Type B pancreatic cell (in vitro differentiated cells): ENCODE measurements at regions not wholly inside any gene's neighbourhood (a gene's known extent, or its start where the extent isn't known, plus 50 kb on each side); places are given as distances from the start of the nearest gene placed in this dataset.

Source experiments
- DNase-seq: peaks from one replicate; pipeline ENCODE4 v3.0.0; 2021; ENCODE audit warnings: mixed read lengths; ENCODE audit not compliant: unreplicated experiment; ENCODE audit errors: extremely low spot score
- H3K27ac Mint-ChIP-seq: 2 replicates; pipeline ENCODE4 v1.8.0; 2021; ENCODE audit warnings: mild to moderate bottlenecking, mixed read lengths
- H3K27me3 Mint-ChIP-seq: 2 replicates; pipeline ENCODE4 v1.8.0; 2021; ENCODE audit warnings: mixed read lengths
- H3K36me3 Mint-ChIP-seq: 2 replicates; pipeline ENCODE4 v1.8.0; 2021; ENCODE audit warnings: mixed read lengths
- H3K4me1 Mint-ChIP-seq: one replicate; pipeline ENCODE4 v1.8.0; 2021; ENCODE audit warnings: mixed read lengths; ENCODE audit not compliant: unreplicated experiment
- H3K4me3 Mint-ChIP-seq: 2 replicates; pipeline ENCODE4 v1.8.0; 2021; ENCODE audit warnings: mild to moderate bottlenecking, mixed read lengths
- H3K9me3 Mint-ChIP-seq: 2 replicates; pipeline ENCODE4 v1.8.0; 2021; ENCODE audit warnings: mixed read lengths
- TF ChIP-seq, protein P1 (sequence below): fragments of 200-600 bp; sonication (generic); conservative IDR thresholded peaks from 2 replicates; pipeline ENCODE4 v1.5.0; 2021; ENCODE audit warnings: antibody characterized with exemption, mild to moderate bottlenecking

DNA sequence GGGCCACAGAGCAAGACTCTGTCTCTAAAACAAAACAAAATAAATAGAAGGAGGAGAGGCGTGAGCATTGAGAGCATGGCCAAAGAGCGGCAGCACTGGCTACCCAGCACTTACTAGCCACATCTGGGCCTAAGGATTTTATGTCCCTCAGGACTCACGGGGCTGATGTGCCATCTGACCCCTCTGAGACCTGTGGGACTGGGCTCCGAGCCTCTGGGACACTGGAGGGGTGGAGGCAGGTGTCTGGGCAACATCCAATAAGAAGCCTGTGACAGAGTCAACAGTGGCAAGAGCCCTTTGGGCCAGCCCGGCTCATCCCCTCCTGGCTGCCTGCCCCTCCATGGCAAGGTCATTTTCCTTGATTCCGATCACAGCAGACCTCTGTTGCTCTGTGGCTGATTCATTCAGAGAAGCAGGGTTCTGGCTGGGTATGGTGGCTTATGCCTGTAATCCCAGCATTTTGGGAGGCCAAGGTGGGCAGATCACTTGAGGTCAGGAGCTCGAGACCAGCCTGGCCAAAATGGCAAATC is 60.7 kb downstream of the RRM2 start:
- no peak overlapping the region for H3K27ac Mint-ChIP-seq
- no peak for DNase-seq
- no peaks in the 10 kb centered on the region for H3K27me3 Mint-ChIP-seq
- H3K36me3 Mint-ChIP-seq: no peaks in the 10 kb centered on the region
- H3K9me3 Mint-ChIP-seq: no peaks in the 10 kb centered on the region
- TF ChIP-seq, protein P1, sequence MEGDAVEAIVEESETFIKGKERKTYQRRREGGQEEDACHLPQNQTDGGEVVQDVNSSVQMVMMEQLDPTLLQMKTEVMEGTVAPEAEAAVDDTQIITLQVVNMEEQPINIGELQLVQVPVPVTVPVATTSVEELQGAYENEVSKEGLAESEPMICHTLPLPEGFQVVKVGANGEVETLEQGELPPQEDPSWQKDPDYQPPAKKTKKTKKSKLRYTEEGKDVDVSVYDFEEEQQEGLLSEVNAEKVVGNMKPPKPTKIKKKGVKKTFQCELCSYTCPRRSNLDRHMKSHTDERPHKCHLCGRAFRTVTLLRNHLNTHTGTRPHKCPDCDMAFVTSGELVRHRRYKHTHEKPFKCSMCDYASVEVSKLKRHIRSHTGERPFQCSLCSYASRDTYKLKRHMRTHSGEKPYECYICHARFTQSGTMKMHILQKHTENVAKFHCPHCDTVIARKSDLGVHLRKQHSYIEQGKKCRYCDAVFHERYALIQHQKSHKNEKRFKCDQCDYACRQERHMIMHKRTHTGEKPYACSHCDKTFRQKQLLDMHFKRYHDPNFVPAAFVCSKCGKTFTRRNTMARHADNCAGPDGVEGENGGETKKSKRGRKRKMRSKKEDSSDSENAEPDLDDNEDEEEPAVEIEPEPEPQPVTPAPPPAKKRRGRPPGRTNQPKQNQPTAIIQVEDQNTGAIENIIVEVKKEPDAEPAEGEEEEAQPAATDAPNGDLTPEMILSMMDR: no peak
- H3K4me3 Mint-ChIP-seq: no peak overlapping the region
- peaks cover 5% of the 10 kb centered on the region for H3K4me1 Mint-ChIP-seq

DNA sequence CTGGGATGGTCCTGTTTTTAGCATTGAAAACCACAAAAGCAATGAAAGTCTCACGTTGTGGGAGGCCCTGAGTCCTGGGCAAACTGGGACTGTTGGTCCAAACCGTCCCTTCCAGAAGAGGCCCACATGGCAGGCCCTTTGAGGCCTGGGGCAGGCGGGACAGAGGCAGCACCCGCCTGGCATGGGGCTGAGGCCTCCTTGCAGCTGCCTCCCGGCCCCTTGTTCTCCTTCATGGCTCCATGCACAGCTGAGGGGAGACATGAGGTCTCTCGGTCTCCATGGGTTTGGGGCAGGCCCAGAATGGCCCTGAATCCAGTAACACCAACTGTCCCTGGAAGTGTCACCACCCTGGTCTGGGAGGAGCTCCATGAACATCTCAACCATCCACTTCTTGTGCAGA is 61.9 kb downstream of the RRM2 start:
- TF ChIP-seq, protein P1: no peak
- no peak for DNase-seq
- no peak overlapping the region for H3K27ac Mint-ChIP-seq
- H3K4me3 Mint-ChIP-seq: no peak overlapping the region
- H3K4me1 Mint-ChIP-seq: peaks cover 5% of the 10 kb centered on the region
- no peaks in the 10 kb centered on the region for H3K36me3 Mint-ChIP-seq
- H3K9me3 Mint-ChIP-seq: no peaks in the 10 kb centered on the region
- H3K27me3 Mint-ChIP-seq: no peaks in the 10 kb centered on the region

DNA sequence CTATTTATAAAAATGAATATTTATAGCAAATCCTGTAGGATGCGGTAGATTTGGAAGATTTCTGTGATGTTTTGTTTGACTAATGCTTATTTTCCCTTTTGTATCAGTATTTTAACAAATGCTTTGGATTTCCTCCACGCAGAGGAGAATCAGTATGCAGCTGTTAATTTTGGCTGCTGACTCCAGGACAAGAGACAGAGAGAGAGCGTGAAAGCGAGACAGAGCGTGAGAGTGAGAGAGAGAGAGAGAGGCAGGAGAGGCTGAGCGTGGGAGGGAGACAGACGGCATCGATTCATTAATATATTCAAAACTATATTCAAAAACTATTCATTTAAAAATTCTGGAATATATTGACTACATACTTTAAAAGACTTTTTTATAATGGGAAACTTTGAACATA is 62.5 kb downstream of the RRM2 start:
- H3K4me3 Mint-ChIP-seq: no peak overlapping the region
- no peaks in the 10 kb centered on the region for H3K9me3 Mint-ChIP-seq
- H3K4me1 Mint-ChIP-seq: peaks cover 4% of the 10 kb centered on the region
- no peaks in the 10 kb centered on the region for H3K36me3 Mint-ChIP-seq
- no peaks in the 10 kb centered on the region for H3K27me3 Mint-ChIP-seq
- TF ChIP-seq, protein P1: no peak
- no peak overlapping the region for H3K27ac Mint-ChIP-seq
- DNase-seq: no peak

DNA sequence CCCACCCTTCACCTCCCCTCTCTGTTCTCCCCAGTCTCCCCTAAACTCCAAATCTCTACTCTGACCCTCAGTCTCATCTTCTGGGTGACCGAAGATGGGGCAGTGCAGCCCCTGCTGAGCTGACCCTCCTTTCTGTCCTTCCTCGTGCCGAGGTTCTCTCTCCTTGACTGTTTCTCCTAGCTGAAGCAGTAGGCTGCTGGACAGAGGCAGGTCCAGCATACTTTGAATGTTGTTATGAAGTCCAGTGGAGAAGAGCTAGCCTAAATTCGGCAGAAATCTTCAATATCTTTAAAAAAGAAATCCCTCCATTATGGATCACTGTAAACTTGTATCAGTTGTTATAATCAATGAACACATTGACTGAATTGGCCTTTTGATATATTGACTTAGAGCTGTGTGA is 63.2 kb downstream of the RRM2 start:
- Mint-ChIP-seq H3K9me3 (no peaks in the 10 kb centered on the region), H3K4me1 (no peaks in the 10 kb centered on the region), H3K36me3 (no peaks in the 10 kb centered on the region)

DNA sequence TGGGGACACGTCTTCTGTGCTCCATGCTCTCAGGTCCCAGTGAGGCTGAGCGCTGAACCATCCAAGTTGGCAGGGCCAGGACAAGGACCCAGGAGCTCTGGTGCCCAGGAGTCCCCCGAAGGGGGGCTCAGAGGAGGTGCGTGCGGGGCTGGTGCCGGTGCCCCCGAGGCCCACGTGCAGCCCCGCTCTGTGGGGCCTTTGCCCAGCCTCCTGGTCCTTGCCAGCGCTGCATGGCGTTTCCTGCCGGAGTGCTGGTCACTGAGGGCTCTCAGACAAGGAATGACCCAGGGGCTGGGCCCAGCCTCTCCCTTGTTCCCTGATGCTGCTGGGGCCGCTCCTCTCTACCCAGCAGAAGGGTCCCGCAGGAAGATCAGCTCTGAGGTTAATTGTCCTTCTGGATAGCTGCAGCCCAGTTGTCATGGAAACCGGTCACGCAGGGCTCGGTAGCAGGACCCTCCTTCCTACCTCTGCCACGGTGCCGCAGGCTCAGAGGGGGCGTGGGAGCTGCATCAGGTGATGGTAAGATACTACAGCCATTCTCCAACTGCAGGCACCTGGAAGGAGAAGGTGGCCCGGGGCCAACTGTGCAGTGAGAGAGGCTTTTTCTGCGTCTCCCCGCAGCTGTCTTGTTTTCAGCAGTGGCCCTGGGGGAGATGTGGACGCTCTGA is 64.5 kb downstream of the RRM2 start:
- Mint-ChIP-seq H3K27me3 (no peaks in the 10 kb centered on the region), H3K36me3 (no peaks in the 10 kb centered on the region), H3K4me3 (no peak overlapping the region), H3K27ac (no peak overlapping the region), H3K9me3 (no peaks in the 10 kb centered on the region), H3K4me1 (no peaks in the 10 kb centered on the region)
- no peak for DNase-seq
- TF ChIP-seq, protein P1: no peak

More for the DNA sequence above, 63.2 kb downstream of the RRM2 start:
- Mint-ChIP-seq H3K27me3 (no peaks in the 10 kb centered on the region), H3K4me3 (no peak overlapping the region), H3K27ac (no peak overlapping the region)
- DNase-seq: no peak
- TF ChIP-seq, protein P1: no peak
